A549 (cell line): ENCODE measurements at regions not wholly inside any gene's neighbourhood (a gene's known extent, or its start where the extent isn't known, plus 50 kb on each side); places are given as distances from the start of the nearest gene placed in this dataset.
A peak's percentile ranks its signal among the peaks of the same experiment; 100 is the strongest.

Source experiments
- ATAC-seq, 2 experiments: fragments of 200-7000 bp in 1 of 2; fragments of >200 bp in 1 of 2; cut with Nextera tagmentation in 1 of 2; cut with Tn5 transposase in 1 of 2; 3 replicates each; pipeline versions ENCODE4 v1.8.0 to v1.9.1; 2018 to 2020; ENCODE audit warnings: mild to moderate bottlenecking in 1 of 2, moderate library complexity in 1 of 2
- CTCF ChIA-PET: fragments of 300-600 bp; sonication (Branson Sonifier 250); formaldehyde crosslinking; extraction: SDS; loops from one replicate; lab custom pipeline; 2021; ENCODE audit warnings: antibody characterized with exemption, inconsistent platforms; lab: Yijun Ruan, JAX
- POLR2A ChIA-PET: fragments of 350-600 bp; formaldehyde crosslinking; extraction: SDS; loops from one replicate; lab custom pipeline; 2021; ENCODE audit warnings: antibody characterized with exemption, inconsistent platforms; lab: Yijun Ruan, JAX
- DNase-seq, 2 experiments: peaks; one replicate each; pipeline versions ENCODE4 v3.0.0 to v3.0.0-alpha.2; 2011 to 2016; ENCODE audit warnings: low read depth in 1 of 2, low spot score in 1 of 2
- FAIRE-seq: peaks from 2 replicates; lab custom pipeline; 2011; peaks lifted over from hg19 to GRCh38; lab: Jason Lieb, UNC
- H3K27ac ChIP-seq, 2 experiments: fragments of >200 bp; sonication (Bioruptor Twin); formaldehyde crosslinking; 3 replicates each; pipeline ENCODE4 v1.5.1; 2016 to 2017
- H3K4me1 ChIP-seq: fragments of >200 bp; sonication (Bioruptor Twin); formaldehyde crosslinking; 3 replicates; pipeline ENCODE4 v1.6.1; 2016
- H3K4me2 ChIP-seq: fragments of >200 bp; sonication (Bioruptor Twin); formaldehyde crosslinking; 3 replicates; pipeline ENCODE4 v1.6.1; 2016
- H3K4me3 ChIP-seq: fragments of >200 bp; sonication (Bioruptor Twin); formaldehyde crosslinking; 3 replicates; pipeline ENCODE4 v1.5.1; 2016
- H3K9me3 ChIP-seq: fragments of >200 bp; sonication (Bioruptor Twin); formaldehyde crosslinking; 3 replicates; pipeline ENCODE4 v1.6.1; 2016
- BCL3 ChIP-seq: fragments of >200 bp; sonication (Bioruptor Twin); formaldehyde crosslinking; IDR thresholded peaks from 3 replicates; pipeline ENCODE4 v1.6.1; 2016
- BHLHE40 ChIP-seq: IDR thresholded peaks from 2 replicates; pipeline ENCODE4 v1.6.1; 2012; ENCODE audit warnings: low read depth, low read length, inconsistent platforms
- CBX2 ChIP-seq: fragments of 200-600 bp; sonication (generic); IDR thresholded peaks from 2 replicates; pipeline ENCODE4 v1.6.1; 2016; ENCODE audit warnings: low read depth, mild to moderate bottlenecking, borderline replicate concordance
- CBX8 ChIP-seq: fragments of 200-600 bp; sonication (generic); IDR thresholded peaks from 2 replicates; pipeline ENCODE4 v1.6.1; 2016
- CHD2 ChIP-seq: fragments of 150-350 bp; IDR thresholded peaks from 2 replicates; pipeline ENCODE4 v1.6.1; 2014; ENCODE audit warnings: low read length; ENCODE audit not compliant: partially characterized antibody
- CHD4 ChIP-seq: fragments of 200-600 bp; sonication (generic); IDR thresholded peaks from 2 replicates; pipeline ENCODE4 v1.6.1; 2016; ENCODE audit warnings: antibody characterized with exemption, mild to moderate bottlenecking, borderline replicate concordance
- CTCF ChIP-seq: fragments of >200 bp; sonication (Bioruptor Twin); formaldehyde crosslinking; IDR thresholded peaks from 3 replicates; pipeline ENCODE4 v1.5.1; 2016
- EHF ChIP-seq: fragments of 250-450 bp; sonication (Bioruptor Pico); IDR thresholded peaks from 2 replicates; pipeline ENCODE4 v1.5.0; 2020; ENCODE audit warnings: mild to moderate bottlenecking
- EHMT2 ChIP-seq: fragments of 200-600 bp; sonication (generic); IDR thresholded peaks from 2 replicates; pipeline ENCODE4 v1.6.1; 2016; ENCODE audit warnings: antibody characterized with exemption, low read depth, mild to moderate bottlenecking, moderate library complexity
- EP300 ChIP-seq, 2 experiments: fragments of >200 bp; sonication (Bioruptor Twin); formaldehyde crosslinking; IDR thresholded peaks; 2 replicates in 1 of 2; 3 replicates in 1 of 2; pipeline ENCODE4 v1.6.1; 2016 to 2017
- ESRRA ChIP-seq: fragments of 150-350 bp; IDR thresholded peaks from 2 replicates; pipeline ENCODE4 v1.6.1; 2014; ENCODE audit warnings: mild to moderate bottlenecking, low read length, borderline replicate concordance
- FOSB ChIP-seq: fragments of 250-450 bp; sonication (Bioruptor Pico); IDR thresholded peaks from 2 replicates; pipeline ENCODE4 v1.5.0; 2020; ENCODE audit warnings: mild to moderate bottlenecking, moderate library complexity
- FOSL2 ChIP-seq, 2 experiments: fragments of 450-650 bp in 1 of 2; fragments of >200 bp in 1 of 2; sonication (Bioruptor Twin) in 1 of 2; formaldehyde crosslinking; IDR thresholded peaks; 2 replicates each; pipeline versions ENCODE4 v1.5.0 to v1.6.1; 2016 to 2020; ENCODE audit warnings: mild to moderate bottlenecking in 1 of 2, moderate library complexity in 1 of 2
- FOXS1 ChIP-seq: fragments of 250-450 bp; sonication (Bioruptor Pico); IDR thresholded peaks from 2 replicates; pipeline ENCODE4 v1.5.0; 2020; ENCODE audit warnings: mild to moderate bottlenecking, moderate library complexity
- HDAC2 ChIP-seq: fragments of 200-600 bp; sonication (generic); IDR thresholded peaks from 2 replicates; pipeline ENCODE4 v1.6.1; 2016
- HEYL ChIP-seq: fragments of 250-450 bp; sonication (Bioruptor Pico); IDR thresholded peaks from 2 replicates; pipeline ENCODE4 v1.8.0; 2021; ENCODE audit warnings: mild to moderate bottlenecking, moderate library complexity
- HOXB5 ChIP-seq: fragments of 250-450 bp; sonication (Bioruptor Pico); IDR thresholded peaks from 2 replicates; pipeline ENCODE4 v1.5.0; 2020; ENCODE audit warnings: mild to moderate bottlenecking, moderate library complexity
- JUN ChIP-seq, 2 experiments: fragments of >200 bp; sonication (Bioruptor Twin); formaldehyde crosslinking; IDR thresholded peaks; 2 replicates in 1 of 2; 3 replicates in 1 of 2; pipeline ENCODE4 v1.6.1; 2016 to 2017
- KDM1A ChIP-seq: fragments of 200-600 bp; sonication (generic); IDR thresholded peaks from 2 replicates; pipeline ENCODE4 v1.6.1; 2016; ENCODE audit warnings: low read depth, mild to moderate bottlenecking
- MAFK ChIP-seq: fragments of 450-650 bp; IDR thresholded peaks from 2 replicates; pipeline ENCODE4 v1.6.1; 2014; ENCODE audit not compliant: partially characterized antibody
- MAZ ChIP-seq: fragments of 150-350 bp; IDR thresholded peaks from 2 replicates; pipeline ENCODE4 v1.6.1; 2014; ENCODE audit warnings: antibody characterized with exemption, low read depth, low read length, borderline replicate concordance
- MYC ChIP-seq: IDR thresholded peaks from 2 replicates; pipeline ENCODE4 v1.6.1; 2012; ENCODE audit warnings: mild to moderate bottlenecking, inconsistent platforms, low read length, improper control_type of control experiment, borderline replicate concordance
- NFE2L2 ChIP-seq: fragments of 150-350 bp; conservative IDR thresholded peaks from 2 replicates; pipeline ENCODE4 v1.6.1; 2014; ENCODE audit warnings: low read length
- NPAS2 ChIP-seq: fragments of 250-450 bp; sonication (Bioruptor Pico); IDR thresholded peaks from 2 replicates; pipeline ENCODE4 v1.8.0; 2022; ENCODE audit warnings: mild to moderate bottlenecking, moderate library complexity, borderline replicate concordance
- NR3C1 ChIP-seq: fragments of >200 bp; sonication (Bioruptor Twin); formaldehyde crosslinking; IDR thresholded peaks from 3 replicates; pipeline ENCODE4 v1.6.1; 2017
- PHF8 ChIP-seq: fragments of 200-600 bp; sonication (generic); IDR thresholded peaks from 2 replicates; pipeline ENCODE4 v1.6.1; 2016; ENCODE audit warnings: low read depth, mild to moderate bottlenecking, antibody characterized with exemption, moderate library complexity, borderline replicate concordance
- POLR2A ChIP-seq: IDR thresholded peaks from 2 replicates; pipeline ENCODE4 v1.6.1; 2012; ENCODE audit warnings: mild to moderate bottlenecking, low read length
- POLR2AphosphoS2 ChIP-seq: conservative IDR thresholded peaks from 2 replicates; pipeline ENCODE4 v1.6.1; 2012; ENCODE audit warnings: low read length, improper control_type of control experiment, inconsistent platforms
- RAD21 ChIP-seq, 2 experiments: fragments of >200 bp in 1 of 2; sonication (Bioruptor Twin) in 1 of 2; formaldehyde crosslinking in 1 of 2; IDR thresholded peaks in 1 of 2; conservative IDR thresholded peaks in 1 of 2; 2 replicates in 1 of 2; 3 replicates in 1 of 2; pipeline ENCODE4 v1.6.1; 2012 to 2018; ENCODE audit warnings: inconsistent platforms in 1 of 2
- RCOR1 ChIP-seq: fragments of 150-350 bp; IDR thresholded peaks from 2 replicates; pipeline ENCODE4 v1.6.1; 2014; ENCODE audit warnings: antibody characterized with exemption, low read length, low read depth
- RFX5 ChIP-seq: fragments of 450-650 bp; IDR thresholded peaks from 2 replicates; pipeline ENCODE4 v1.7.1; 2014; ENCODE audit warnings: antibody characterized with exemption, mild to moderate bottlenecking, moderate library complexity
- RNF2 ChIP-seq: fragments of 200-600 bp; sonication (generic); IDR thresholded peaks from 2 replicates; pipeline ENCODE4 v1.6.1; 2016; ENCODE audit warnings: low read depth, mild to moderate bottlenecking, antibody characterized with exemption, moderate library complexity, borderline replicate concordance
- SREBF2 ChIP-seq: fragments of 450-650 bp; IDR thresholded peaks from 2 replicates; pipeline ENCODE4 v1.6.1; 2014; ENCODE audit warnings: mild to moderate bottlenecking, moderate library complexity
- TFCP2L1 ChIP-seq: fragments of 250-450 bp; sonication (Bioruptor Pico); IDR thresholded peaks from 2 replicates; pipeline ENCODE4 v1.5.0; 2021; ENCODE audit warnings: mild to moderate bottlenecking
- WGBS: methylation state at CpG from one replicate; pipeline ENCODE4 v1.1.6; 2017; ENCODE audit errors: missing lambda C conversion rate; 5-methylcytosine and 5-hydroxymethylcytosine counted together
- TF ChIP-seq, protein P1 (sequence below): fragments of >200 bp; sonication (Bioruptor Twin); formaldehyde crosslinking; IDR thresholded peaks from 2 replicates; pipeline ENCODE4 v1.6.1; 2016

- peak overlapping the region; percentile 59 for H3K4me2 ChIP-seq
- ChIA-PET POLR2A (no interaction called here), CTCF (no interaction called here)
- peaks cover 17% of the 10 kb centered on the region for H3K4me1 ChIP-seq
- no peak for TF ChIP-seq ESRRA
- no peak for TF ChIP-seq EHMT2
- no peak for TF ChIP-seq MAZ
- no peak for TF ChIP-seq KDM1A
- no peak for TF ChIP-seq CTCF
- no peak for TF ChIP-seq RFX5
- no peak for TF ChIP-seq PHF8
- TF ChIP-seq CHD2: no peak
- no peak for TF ChIP-seq BHLHE40
- TF ChIP-seq, protein P1, sequence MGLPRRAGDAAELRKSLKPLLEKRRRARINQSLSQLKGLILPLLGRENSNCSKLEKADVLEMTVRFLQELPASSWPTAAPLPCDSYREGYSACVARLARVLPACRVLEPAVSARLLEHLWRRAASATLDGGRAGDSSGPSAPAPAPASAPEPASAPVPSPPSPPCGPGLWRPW: no peak
- TF ChIP-seq SREBF2: no peak
- no peak for TF ChIP-seq RAD21 (conservative IDR thresholded peaks at IDR 0.05 in 1 of 2, IDR thresholded peaks at IDR 0.05 in 1 of 2)
- no peak for TF ChIP-seq POLR2A
- no peak for TF ChIP-seq EP300 (IDR thresholded peaks at IDR 0.05)
- TF ChIP-seq NPAS2: no peak
- no peak for TF ChIP-seq FOXS1 (CRISPR knock-in tag)
- TF ChIP-seq NFE2L2: no peak
- no peaks in the 10 kb centered on the region for H3K9me3 ChIP-seq
- FAIRE-seq: no peak
- no peak for ATAC-seq
- no peak overlapping the region for H3K4me3 ChIP-seq
- DNase-seq: no peak
- H3K27ac ChIP-seq: peak overlapping the region; percentile 33 to 64; a peak in 4 of 6 replicates
These were observed 819.1 kb upstream of the EPHA5 start for GRCh38 chr4:66489370-66489769.

- Histone ChIP-seq H3K27ac (no peak overlapping the region), H3K4me1 (peaks cover 17% of the 10 kb centered on the region), H3K9me3 (no peaks in the 10 kb centered on the region), H3K4me2 (no peak overlapping the region), H3K4me3 (no peak overlapping the region)
- no peak for ATAC-seq
- 83% methylated on average over 1 of the region's 1 CpG for WGBS
- no peak for FAIRE-seq
- peak; percentile 46 for TF ChIP-seq MAFK
- TF ChIP-seq MYC: no peak
- no peak for TF ChIP-seq CTCF
- TF ChIP-seq CHD4: no peak
- no peak for TF ChIP-seq SREBF2
- DNase-seq: no peak
- ChIA-PET POLR2A (no interaction called here), CTCF (no interaction called here)
These were observed 815.8 kb upstream of the EPHA5 start for GRCh38 chr4:66486068-66486467.

DNA sequence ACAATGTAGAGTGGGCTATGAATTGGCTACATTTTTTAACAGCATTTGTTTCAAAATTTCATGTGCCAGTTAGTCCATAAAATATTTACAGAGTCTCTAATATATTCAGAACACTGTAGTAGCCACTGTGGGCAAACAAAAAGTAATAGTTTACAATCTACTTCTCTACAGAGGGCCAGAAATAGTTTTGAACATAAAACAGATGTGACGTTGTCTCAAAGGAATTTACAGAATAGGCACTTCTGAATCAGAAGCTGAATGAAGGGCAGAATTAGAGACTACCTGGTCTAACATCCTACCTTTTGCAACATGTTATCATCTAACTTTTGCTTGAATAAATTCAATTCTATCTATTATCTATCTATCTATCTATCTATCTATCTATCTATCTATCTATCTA is 811.9 kb upstream of the EPHA5 start:
- no peak for TF ChIP-seq EHF (CRISPR knock-in tag)
- no peak for TF ChIP-seq TFCP2L1
- TF ChIP-seq BHLHE40: no peak
- no peak for TF ChIP-seq HEYL (CRISPR knock-in tag)
- TF ChIP-seq BCL3: no peak
- no peak for TF ChIP-seq CBX2
- no peak for TF ChIP-seq HDAC2
- TF ChIP-seq CBX8: no peak
- TF ChIP-seq NR3C1: no peak
- TF ChIP-seq RNF2: no peak
- TF ChIP-seq RFX5: no peak
- TF ChIP-seq HOXB5 (CRISPR knock-in tag): no peak
- TF ChIP-seq RCOR1: no peak
- TF ChIP-seq POLR2AphosphoS2: no peak
- TF ChIP-seq FOSL2 (IDR thresholded peaks at IDR 0.05): no peak
- TF ChIP-seq FOSL2 (CRISPR knock-in tag; IDR thresholded peaks at IDR 0.05): no peak
- no peak for TF ChIP-seq JUN (IDR thresholded peaks at IDR 0.05)
- TF ChIP-seq FOSB (CRISPR knock-in tag): no peak
- no peak for FAIRE-seq
- DNase-seq: no peak
- no peak overlapping the region for H3K27ac ChIP-seq
- H3K4me3 ChIP-seq: no peak overlapping the region
- H3K4me2 ChIP-seq: no peak overlapping the region
- ChIA-PET CTCF (no interaction called here), POLR2A (no interaction called here)
- no peaks in the 10 kb centered on the region for H3K9me3 ChIP-seq
- ATAC-seq: no peak
- no peaks in the 10 kb centered on the region for H3K4me1 ChIP-seq
- 81% methylated on average over 1 of the region's 1 CpG for WGBS
